ENCODE measurements at regions not wholly inside any gene's neighbourhood (a gene's known extent, or its start where the extent isn't known, plus 50 kb on each side); places are given as distances from the start of the nearest gene placed in this dataset.

DNA sequence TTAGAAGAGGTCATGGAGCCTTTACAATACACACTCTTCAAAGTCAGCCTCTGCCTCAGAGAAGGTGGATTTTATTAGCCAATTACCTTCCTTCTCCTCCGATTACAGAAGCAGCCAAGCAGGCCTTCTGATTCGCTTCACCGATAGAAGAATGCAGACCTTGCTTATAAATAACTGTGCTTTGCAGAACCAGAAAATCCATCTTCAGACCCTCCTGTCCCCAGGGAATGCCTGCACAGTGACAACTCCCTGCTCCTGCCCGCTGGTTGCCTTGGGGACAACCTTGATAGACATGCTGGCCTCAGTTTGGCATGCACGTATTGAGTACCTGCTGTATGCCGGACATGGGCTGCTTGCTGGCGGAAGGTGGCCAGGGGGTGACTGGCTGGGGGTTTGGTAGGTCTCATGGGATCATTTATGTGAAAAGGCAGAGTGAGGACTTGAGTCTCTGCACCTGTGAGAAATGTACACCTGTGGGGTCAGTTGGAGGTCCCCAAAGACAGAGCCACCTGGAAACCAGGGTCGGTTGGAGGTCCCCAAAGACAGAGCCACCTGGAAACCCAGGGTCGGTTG lies 1238.7 kb downstream of the BRD1 start:
- intact Hi-C loops (cut with DNase I): no loop called here
- no peak overlapping the region for H3K4me3 ChIP-seq
- no peak for TF ChIP-seq CTCF (IDR thresholded peaks at IDR 0.05)
- no peak for TF ChIP-seq EP300 (IDR thresholded peaks at IDR 0.05)
- no peak for TF ChIP-seq POLR2A (IDR thresholded peaks at IDR 0.05)
- no peak for TF ChIP-seq POLR2AphosphoS5 (IDR thresholded peaks at IDR 0.05)
- no peaks in the 10 kb centered on the region for H3K9me3 ChIP-seq
- DNase-seq: no peak
- WGBS, 2 donors: 80 to 81% methylated on average over 9 of the region's 9 CpGs
- no peaks in the 10 kb centered on the region for H3K36me3 ChIP-seq
- H3K27me3 ChIP-seq: peaks cover 0 to 45% (median 8%) of the 10 kb centered on the region in 3 donors
- no peaks in the 10 kb centered on the region for H3K4me1 ChIP-seq
- H3K27ac ChIP-seq: no peak overlapping the region

DNA sequence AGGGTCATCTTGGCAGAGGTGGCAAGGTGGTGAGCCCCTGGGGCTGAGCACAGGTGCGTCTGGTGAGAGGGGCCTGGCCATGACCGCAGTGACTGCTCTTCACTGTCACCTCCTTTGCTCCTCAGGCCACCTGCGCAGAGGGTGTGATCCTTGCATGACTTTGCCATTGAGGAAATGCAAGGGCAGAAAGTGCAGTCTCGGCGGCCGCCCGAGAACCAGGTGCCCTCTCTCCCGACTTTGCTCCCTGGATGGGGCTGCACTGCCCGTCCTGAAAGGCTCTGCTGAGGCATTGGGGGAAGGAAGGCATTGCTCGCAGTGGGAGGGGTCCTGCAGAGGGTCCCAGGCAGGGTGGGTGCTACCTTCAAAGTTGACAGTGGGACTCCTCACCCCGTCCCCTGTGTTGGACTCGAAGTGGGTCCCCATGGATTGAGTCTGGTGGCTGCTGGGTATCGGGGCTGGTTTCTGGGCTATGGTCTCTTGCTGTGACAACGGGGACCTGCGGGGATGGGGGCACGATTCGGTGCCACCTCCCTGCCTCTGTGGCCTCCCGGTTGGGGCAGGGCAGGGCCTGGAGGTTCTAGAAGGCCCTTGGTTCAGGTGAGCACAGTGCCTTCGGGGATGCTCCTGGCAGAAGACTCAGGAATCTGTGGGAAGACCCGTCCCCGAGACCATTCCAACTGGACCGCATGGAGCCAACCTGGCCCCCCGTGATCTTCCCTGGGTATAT lies 1239.4 kb downstream of the BRD1 start:
- Histone ChIP-seq H3K27me3 (peaks cover 0 to 45% (median 11%) of the 10 kb centered on the region in 3 donors), H3K9me3 (no peaks in the 10 kb centered on the region), H3K36me3 (no peaks in the 10 kb centered on the region), H3K27ac (no peak overlapping the region), H3K4me3 (no peak overlapping the region), H3K4me1 (no peaks in the 10 kb centered on the region)
- intact Hi-C loops (cut with DNase I): no loop called here
- 85 to 92% methylated on average over 23 of the region's 23 CpGs for WGBS, 2 donors
- DNase-seq: no peak
- TF ChIP-seq POLR2A (IDR thresholded peaks at IDR 0.05) (no peak), EP300 (IDR thresholded peaks at IDR 0.05) (no peak), CTCF (IDR thresholded peaks at IDR 0.05) (no peak), POLR2AphosphoS5 (IDR thresholded peaks at IDR 0.05) (no peak)

GRCh38 chr22:48587236-48587865 lies 1240.3 kb downstream of the BRD1 start:
- TF ChIP-seq POLR2AphosphoS5 (IDR thresholded peaks at IDR 0.05) (no peak), POLR2A (IDR thresholded peaks at IDR 0.05) (no peak), CTCF (IDR thresholded peaks at IDR 0.05) (no peak), EP300 (IDR thresholded peaks at IDR 0.05) (no peak)
- Histone ChIP-seq H3K4me1 (no peaks in the 10 kb centered on the region), H3K9me3 (no peaks in the 10 kb centered on the region), H3K27me3 (peaks cover 0 to 45% (median 17%) of the 10 kb centered on the region in 3 donors), H3K36me3 (no peaks in the 10 kb centered on the region), H3K4me3 (no peak overlapping the region), H3K27ac (no peak overlapping the region)
- DNase-seq: no peak
- intact Hi-C loops (cut with DNase I): no loop called here
- 85 to 86% methylated on average over 18 of the region's 18 CpGs for WGBS, 2 donors

GRCh38 chr22:48586799-48587185 lies 1240.9 kb downstream of the BRD1 start:
- Histone ChIP-seq H3K27ac (no peak overlapping the region), H3K9me3 (no peaks in the 10 kb centered on the region), H3K27me3 (peaks cover 0 to 43% (median 17%) of the 10 kb centered on the region in 3 donors), H3K4me3 (no peak overlapping the region), H3K4me1 (no peaks in the 10 kb centered on the region), H3K36me3 (no peaks in the 10 kb centered on the region)
- DNase-seq: no peak
- intact Hi-C loops (cut with DNase I): no loop called here
- TF ChIP-seq POLR2AphosphoS5 (IDR thresholded peaks at IDR 0.05) (no peak), EP300 (IDR thresholded peaks at IDR 0.05) (no peak), POLR2A (IDR thresholded peaks at IDR 0.05) (no peak), CTCF (IDR thresholded peaks at IDR 0.05) (no peak)
- 77 to 81% methylated on average over 7 of the region's 7 CpGs for WGBS, 2 donors
